DMS153 treated with DMSO at 0.1 percent for 48 hours (cell line): ENCODE measurements at regions not wholly inside any gene's neighbourhood (a gene's known extent, or its start where the extent isn't known, plus 50 kb on each side); places are given as distances from the start of the nearest gene placed in this dataset.

Source experiments
- DNase-seq: peaks from one replicate; lab custom pipeline; 2025; ENCODE audit not compliant: unreplicated experiment; lab: John Stamatoyannopoulos, UW

GRCh38 chr2:216574586-216574985, 58.6 kb upstream of the IGFBP2 start:
- no peak for DNase-seq

GRCh38 chr2:216575465-216575864, 57.8 kb upstream of the IGFBP2 start:
- no peak for DNase-seq

GRCh38 chr2:216576616-216577015, 56.6 kb upstream of the IGFBP2 start:
- no peak for DNase-seq

GRCh38 chr2:216578325-216578724, 54.9 kb upstream of the IGFBP2 start:
- DNase-seq = no peak

GRCh38 chr2:216583147-216583546, 50.1 kb upstream of the IGFBP2 start:
- no peak for DNase-seq
